Heart left ventricle (tissue), 16 donors: ENCODE measurements at regions not wholly inside any gene's neighbourhood (a gene's known extent, or its start where the extent isn't known, plus 50 kb on each side); places are given as distances from the start of the nearest gene placed in this dataset.

Experiments used
- ATAC-seq, 4 donors: fragments of 200-7000 bp; cut with Tn5 transposase; one replicate each; pipeline ENCODE4 v1.9.1; 2020 to 2022; ENCODE audit warnings: moderate library complexity in 4 of 4, mild to moderate bottlenecking in 3 of 4, moderate number of reproducible peaks in 1 of 4
- DNase-seq, 5 donors: peaks; one replicate each; pipeline ENCODE4 v3.0.0-alpha.2; 2020
- H3K27ac ChIP-seq, 12 donors: fragments of 200-600 bp; sonication (generic) in 4 of 12; one replicate each; pipeline versions ENCODE4 v1.5.0 to v1.8.0; 2016 to 2022; ENCODE audit warnings: mild to moderate bottlenecking in 2 of 12
- H3K27me3 ChIP-seq, 9 donors: fragments of 200-600 bp; sonication (generic) in 2 of 9; one replicate each; pipeline versions ENCODE4 v1.5.1 to v1.8.0; 2016 to 2022; ENCODE audit warnings: mild to moderate bottlenecking in 3 of 9
- H3K36me3 ChIP-seq, 9 donors: fragments of 200-600 bp; sonication (generic) in 2 of 9; one replicate each; pipeline versions ENCODE4 v1.5.0 to v1.8.0; 2018 to 2022; ENCODE audit warnings: mild to moderate bottlenecking in 2 of 9
- H3K4me1 ChIP-seq, 12 donors: fragments of 200-600 bp; sonication (generic) in 4 of 12; one replicate each; pipeline versions ENCODE4 v1.5.0 to v1.8.0; 2016 to 2022; ENCODE audit warnings: mild to moderate bottlenecking in 3 of 12
- H3K4me3 ChIP-seq, 12 donors: fragments of 200-600 bp; sonication (generic) in 4 of 12; one replicate each; pipeline versions ENCODE4 v1.5.0 to v1.8.0; 2017 to 2022; ENCODE audit warnings: mild to moderate bottlenecking in 9 of 12, moderate library complexity in 4 of 12
- H3K9me3 ChIP-seq, 12 donors: fragments of 200-600 bp; sonication (generic) in 4 of 12; one replicate each; pipeline versions ENCODE4 v1.5.0 to v1.8.0; 2016 to 2022; ENCODE audit warnings: mild to moderate bottlenecking in 1 of 12
- POLR2A ChIP-seq, 2 donors: fragments of 450-650 bp; IDR thresholded peaks; one replicate each; pipeline ENCODE4 v1.6.1; 2017; ENCODE audit warnings: antibody characterized with exemption in 2 of 2, mild to moderate bottlenecking in 2 of 2, moderate library complexity in 2 of 2
- WGBS, 4 donors: extraction: QIAGEN DNeasy Blood & Tissue Kit in 2 of 4; methylation state at CpG; one replicate each; pipeline versions ENCODE4 v1.1.5 to v1.1.7; 2013 to 2018; 5-methylcytosine and 5-hydroxymethylcytosine counted together
- intact Hi-C, 10 donors: fragments of 100-400 bp; cut with DNase I; formaldehyde crosslinking; loops; one replicate each; pipeline versions ENCODE4 v1.11.1 to v1.14.2; 2022
- TF ChIP-seq, protein P1 (sequence below), 12 donors: fragments of 200-600 bp; sonication (generic) in 4 of 12; IDR thresholded peaks; one replicate each; pipeline versions ENCODE4 v1.5.0 to v1.8.0; 2018 to 2022; ENCODE audit warnings: antibody characterized with exemption in 12 of 12, mild to moderate bottlenecking in 5 of 12
- donor health status: ischemic (EF 13 %, LVEDD 7.1; RV severe dilation, severe dysfunction).
- donor health status: healthy with polysubstance abuse.
- donor health status: DM: no; HTN: yes; CAD: no.
- donor health status: DM: no; HTN: no; CAD: no.
- donor health status: ischemic (EF 25% LVEDD 6.9; RV normal size, moderate dysfunction).
- donor health status: ischemic (EF 25% LVEDD 5.7; RV mildly dilated, moderate dysfunction).
- donor health status: healthy.
- donor health status: DM: yes; HTN: yes; CAD: no.
- donor health status: ischemic (EF 35%, LVEDD 5.7; RV mildly dilated, moderate dysfunction).
- donor health status: nonischemic (EF 11% LVEDD 7.7; RV severe dilation, severe dysfunction).
- donor health status: DM: yes; HTN: yes; CAD: no.
- donor health status: PGD.
- donor health status: ischemic (EF 29% LVEDD 5.4; RV normal size, mild dysfunction).
- donor health status: nonischemic (EF 23%, LVEDD 6.1; RV moderate dilation, normal function).

DNA sequence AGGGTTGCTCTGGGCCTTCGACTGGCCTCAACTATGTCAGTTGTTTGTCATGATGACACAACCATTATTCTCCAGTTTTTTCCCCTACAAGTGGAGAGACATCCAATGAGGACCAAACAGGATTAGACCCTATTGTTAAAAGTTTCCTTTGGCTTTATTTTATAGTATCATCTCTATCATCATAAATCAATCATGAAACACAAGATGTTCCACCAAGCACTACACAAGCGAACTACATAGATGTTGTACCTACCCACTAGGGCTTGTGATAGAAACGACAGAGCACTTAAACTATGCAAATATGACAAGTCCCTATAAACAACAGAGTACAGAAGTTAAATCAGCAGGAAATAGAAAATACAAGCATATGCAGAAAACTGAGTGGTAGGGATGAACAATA, 422.5 kb upstream of the MARCKS start:
- no peaks in the 10 kb centered on the region for H3K9me3 ChIP-seq
- DNase-seq (no peak), ATAC-seq (no peak)
- H3K36me3 ChIP-seq, result no peaks in the 10 kb centered on the region
- no peaks in the 10 kb centered on the region for H3K27me3 ChIP-seq
- TF ChIP-seq, protein P1, sequence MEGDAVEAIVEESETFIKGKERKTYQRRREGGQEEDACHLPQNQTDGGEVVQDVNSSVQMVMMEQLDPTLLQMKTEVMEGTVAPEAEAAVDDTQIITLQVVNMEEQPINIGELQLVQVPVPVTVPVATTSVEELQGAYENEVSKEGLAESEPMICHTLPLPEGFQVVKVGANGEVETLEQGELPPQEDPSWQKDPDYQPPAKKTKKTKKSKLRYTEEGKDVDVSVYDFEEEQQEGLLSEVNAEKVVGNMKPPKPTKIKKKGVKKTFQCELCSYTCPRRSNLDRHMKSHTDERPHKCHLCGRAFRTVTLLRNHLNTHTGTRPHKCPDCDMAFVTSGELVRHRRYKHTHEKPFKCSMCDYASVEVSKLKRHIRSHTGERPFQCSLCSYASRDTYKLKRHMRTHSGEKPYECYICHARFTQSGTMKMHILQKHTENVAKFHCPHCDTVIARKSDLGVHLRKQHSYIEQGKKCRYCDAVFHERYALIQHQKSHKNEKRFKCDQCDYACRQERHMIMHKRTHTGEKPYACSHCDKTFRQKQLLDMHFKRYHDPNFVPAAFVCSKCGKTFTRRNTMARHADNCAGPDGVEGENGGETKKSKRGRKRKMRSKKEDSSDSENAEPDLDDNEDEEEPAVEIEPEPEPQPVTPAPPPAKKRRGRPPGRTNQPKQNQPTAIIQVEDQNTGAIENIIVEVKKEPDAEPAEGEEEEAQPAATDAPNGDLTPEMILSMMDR (IDR thresholded peaks at IDR 0.05), result no peak
- TF ChIP-seq POLR2A (IDR thresholded peaks at IDR 0.05), result no peak
- intact Hi-C loops, result no loop called here
- peaks cover 0 to 14% (median 0%) of the 10 kb centered on the region in 12 donors for H3K4me1 ChIP-seq
- WGBS, 4 donors, result 82 to 92% (median 90%) methylated on average over 3 of the region's 3 CpGs
- no peak overlapping the region for H3K27ac ChIP-seq
- H3K4me3 ChIP-seq, result no peak overlapping the region

DNA sequence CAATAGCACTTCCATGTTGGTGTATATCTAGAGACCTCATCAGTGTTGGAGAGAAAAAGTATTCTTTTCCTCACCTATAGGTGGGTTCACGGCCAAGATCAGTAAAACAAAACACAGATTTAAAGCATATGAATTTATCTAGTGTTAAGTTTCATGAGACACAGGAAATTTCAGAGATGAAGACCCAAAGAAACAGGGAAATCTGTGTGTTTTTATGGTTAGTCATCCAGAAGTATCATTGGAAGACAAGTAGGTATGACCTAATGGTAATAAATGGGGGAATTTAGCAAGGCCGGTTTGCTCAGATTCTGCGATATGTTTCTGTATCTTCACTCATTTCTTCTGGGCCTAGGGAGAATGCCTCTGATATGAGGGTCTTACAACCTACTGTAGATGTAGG, 419.6 kb upstream of the MARCKS start:
- Histone ChIP-seq H3K4me1 (peaks cover 0 to 14% (median 0%) of the 10 kb centered on the region in 12 donors), H3K27ac (no peak overlapping the region), H3K27me3 (no peaks in the 10 kb centered on the region), H3K36me3 (no peaks in the 10 kb centered on the region), H3K4me3 (no peak overlapping the region), H3K9me3 (no peaks in the 10 kb centered on the region)
- no peak for TF ChIP-seq POLR2A (IDR thresholded peaks at IDR 0.05)
- TF ChIP-seq, protein P1 (IDR thresholded peaks at IDR 0.05), result no peak
- intact Hi-C loops, result no loop called here
- ATAC-seq, result no peak
- 31 to 62% (median 48%) methylated on average over 3 of the region's 3 CpGs for WGBS, 4 donors
- DNase-seq, result no peak

DNA sequence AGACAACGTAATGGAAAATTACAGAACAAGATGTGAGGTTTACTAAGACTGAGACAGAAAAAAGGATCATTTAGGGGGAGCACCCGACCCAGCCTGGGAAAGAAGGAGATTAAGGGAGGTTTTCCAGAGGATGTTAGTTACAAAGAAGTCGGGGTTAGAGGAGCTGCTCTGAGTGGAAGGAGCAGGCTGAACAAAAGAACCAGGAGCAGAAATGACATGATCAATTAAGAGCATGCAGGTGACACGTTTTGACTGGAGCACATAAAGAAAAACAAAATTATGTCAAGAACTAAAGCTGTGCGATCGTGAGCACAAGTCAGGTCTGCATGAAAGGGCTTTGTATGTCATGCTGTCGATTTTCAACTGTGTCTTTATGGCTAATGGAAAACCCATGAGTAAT, 417.3 kb upstream of the MARCKS start:
- 81 to 87% (median 85%) methylated on average over 7 of the region's 7 CpGs for WGBS, 4 donors
- no peak overlapping the region for H3K27ac ChIP-seq

DNA sequence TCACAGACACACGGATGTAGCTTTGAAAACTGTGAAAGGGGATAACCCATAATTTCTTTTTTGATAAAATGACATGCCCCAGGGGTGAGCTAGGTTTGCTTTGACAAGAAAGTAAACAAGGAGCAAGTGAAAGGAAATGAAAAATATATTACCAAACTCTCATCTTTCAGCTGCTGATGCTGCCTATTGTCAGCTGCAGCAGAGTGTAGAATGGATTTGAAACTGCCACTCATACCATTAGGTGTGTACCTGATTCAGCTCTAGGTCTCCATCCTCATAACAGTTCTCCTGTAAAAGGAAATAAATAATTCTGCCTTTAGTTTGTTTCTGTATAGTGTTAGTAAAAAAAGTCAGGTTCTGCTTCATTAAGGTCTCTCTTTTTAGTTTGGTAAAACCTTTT, 415.1 kb upstream of the MARCKS start:
- Histone ChIP-seq H3K27me3 (no peaks in the 10 kb centered on the region), H3K4me3 (no peak overlapping the region), H3K9me3 (peaks cover 0 to 3% (median 0%) of the 10 kb centered on the region in 12 donors), H3K4me1 (no peaks in the 10 kb centered on the region), H3K27ac (no peak overlapping the region), H3K36me3 (no peaks in the 10 kb centered on the region)
- ATAC-seq (no peak), DNase-seq (no peak)
- 77 to 85% (median 82%) methylated on average over 1 of the region's 1 CpG for WGBS, 4 donors
- no peak for TF ChIP-seq POLR2A (IDR thresholded peaks at IDR 0.05)
- TF ChIP-seq, protein P1 (IDR thresholded peaks at IDR 0.05), result no peak
- intact Hi-C loops, result no loop called here

More for the DNA sequence above, 417.3 kb upstream of the MARCKS start:
- Histone ChIP-seq H3K27me3 (no peaks in the 10 kb centered on the region), H3K36me3 (no peaks in the 10 kb centered on the region), H3K4me3 (no peak overlapping the region), H3K9me3 (no peaks in the 10 kb centered on the region), H3K4me1 (peaks cover 0 to 5% (median 0%) of the 10 kb centered on the region in 12 donors)
- TF ChIP-seq POLR2A (IDR thresholded peaks at IDR 0.05), result no peak
- TF ChIP-seq, protein P1 (IDR thresholded peaks at IDR 0.05), result no peak
- ATAC-seq, result no peak
- no peak for DNase-seq
- intact Hi-C loops, result no loop called here
